Endothelial cell of umbilical vein (primary cell): ENCODE measurements at regions not wholly inside any gene's neighbourhood (a gene's known extent, or its start where the extent isn't known, plus 50 kb on each side); places are given as distances from the start of the nearest gene placed in this dataset.

Experiments
- BruUV-seq: library from RNA; stranded (reverse); fragments of 400-500 nt; replicated peaks from 2 replicates; lab custom pipeline; 2021; lab: Mats Ljungman, UMichigan
- CTCF ChIA-PET: fragments of 300-600, 350-600 bp; sonication (Branson Sonifier 250); formaldehyde crosslinking; loops from one replicate; lab custom pipeline; 2021; ENCODE audit warnings: antibody characterized with exemption, inconsistent platforms; lab: Charles Lee
- POLR2A ChIA-PET: fragments of 300-600, 350-600 bp; sonication (Branson Sonifier 250); formaldehyde crosslinking; loops from one replicate; lab custom pipeline; 2021; ENCODE audit warnings: antibody characterized with exemption, inconsistent platforms; lab: Charles Lee
- DNase-seq: peaks from one replicate; pipeline ENCODE4 v3.0.0-alpha.2; 2011; ENCODE audit warnings: low read depth, low spot score
- FAIRE-seq: peaks from 2 replicates; lab custom pipeline; 2011; peaks lifted over from hg19 to GRCh38; lab: Jason Lieb, UNC
- H2AFZ ChIP-seq: 2 replicates; pipeline ENCODE4 v1.6.0; 2012; ENCODE audit warnings: low read depth, low read length, control low read depth, inconsistent platforms
- H3K27ac ChIP-seq: 2 replicates; pipeline ENCODE4 v1.5.1; 2011; ENCODE audit warnings: low read depth, mild to moderate bottlenecking, control low read depth, low read length, moderate library complexity; ENCODE audit not compliant: insufficient read depth
- H3K27me3 ChIP-seq, 2 experiments: 2 replicates each; pipeline versions ENCODE4 v1.6.0 to v1.6.1; 2011; ENCODE audit warnings: low read length in 2 of 2, mixed read lengths in 1 of 2; ENCODE audit not compliant: control insufficient read depth in 2 of 2, insufficient read depth in 2 of 2
- H3K36me3 ChIP-seq, 2 experiments: 2 replicates in 1 of 2; 3 replicates in 1 of 2; pipeline ENCODE4 v1.5.1; 2011; ENCODE audit warnings: low read length in 2 of 2, mild to moderate bottlenecking in 1 of 2, moderate library complexity in 1 of 2; ENCODE audit not compliant: control insufficient read depth in 2 of 2, insufficient read depth in 2 of 2; ENCODE audit errors: extremely low read depth in 1 of 2
- H3K4me1 ChIP-seq: 3 replicates; pipeline ENCODE4 v1.5.1; 2011; ENCODE audit warnings: mild to moderate bottlenecking, low read length; ENCODE audit not compliant: control insufficient read depth, insufficient read depth; ENCODE audit errors: extremely low read depth
- H3K4me2 ChIP-seq: 2 replicates; pipeline ENCODE4 v1.6.1; 2011; ENCODE audit warnings: low read length, control low read depth, mixed read lengths; ENCODE audit not compliant: insufficient read depth
- H3K4me3 ChIP-seq, 3 experiments: fragments of 200-600 bp in 1 of 3; sonication (generic), shearing (Covaris generic) in 1 of 3; replicated peaks in 1 of 3; 2 replicates each; pipeline ENCODE4 v1.5.1; 2011 to 2016; ENCODE audit warnings: control low read depth in 3 of 3, low read length in 3 of 3, mild to moderate bottlenecking in 2 of 3, inconsistent platforms in 1 of 3, low read depth in 1 of 3, moderate library complexity in 1 of 3; ENCODE audit not compliant: insufficient read depth in 1 of 3
- H3K79me2 ChIP-seq: 2 replicates; pipeline ENCODE4 v1.6.0; 2012; ENCODE audit warnings: low read length, inconsistent platforms; ENCODE audit not compliant: control insufficient read depth, insufficient read depth
- H3K9ac ChIP-seq: replicated peaks from 2 replicates; pipeline ENCODE3; 2011; ENCODE audit warnings: low read length, control low read depth; ENCODE audit not compliant: insufficient read depth; ENCODE audit errors: extremely low read depth
- H3K9me1 ChIP-seq: replicated peaks from 3 replicates; pipeline ENCODE4 v1.6.0; 2011; ENCODE audit warnings: mild to moderate bottlenecking, low read length; ENCODE audit not compliant: control insufficient read depth, insufficient read depth; ENCODE audit errors: extremely low read depth
- H3K9me3 ChIP-seq: replicated peaks from 2 replicates; pipeline ENCODE4 v1.5.1; 2012; ENCODE audit warnings: low read length, inconsistent platforms; ENCODE audit not compliant: control insufficient read depth, insufficient read depth
- H4K20me1 ChIP-seq: replicated peaks from 2 replicates; pipeline ENCODE3; 2011; ENCODE audit warnings: mild to moderate bottlenecking, low read length; ENCODE audit not compliant: control insufficient read depth, insufficient read depth; ENCODE audit errors: extremely low read depth
- CTCF ChIP-seq, 2 donors: IDR thresholded peaks; 1 replicate in 1 of 2; 2 replicates in 1 of 2; pipeline ENCODE4 v1.5.1; 2011; ENCODE audit warnings: low read length in 2 of 2, mild to moderate bottlenecking in 2 of 2, moderate library complexity in 2 of 2, control low read depth in 1 of 2, inconsistent platforms in 1 of 2, low read depth in 1 of 2; ENCODE audit not compliant: insufficient read depth in 1 of 2; ENCODE audit errors: extremely low read depth in 1 of 2
- EZH2 ChIP-seq: IDR thresholded peaks from 2 replicates; pipeline ENCODE4 v1.6.1; 2012; ENCODE audit warnings: borderline replicate concordance, low read depth, mild to moderate bottlenecking, moderate library complexity, low read length, inconsistent platforms; ENCODE audit not compliant: severe bottlenecking
- FOS ChIP-seq: IDR thresholded peaks from 2 replicates; pipeline ENCODE4 v1.6.1; 2011; ENCODE audit warnings: mild to moderate bottlenecking, low read length, moderate library complexity, borderline replicate concordance; ENCODE audit not compliant: insufficient read depth
- GATA2 ChIP-seq: IDR thresholded peaks from 2 replicates; pipeline ENCODE4 v1.7.0; 2011; ENCODE audit warnings: low read depth, mild to moderate bottlenecking, moderate library complexity, mixed read lengths, low read length; ENCODE audit not compliant: insufficient read length, insufficient read depth
- JUN ChIP-seq: IDR thresholded peaks from 2 replicates; pipeline ENCODE4 v1.6.1; 2011; ENCODE audit warnings: borderline replicate concordance, low read depth; ENCODE audit not compliant: insufficient read length, insufficient read depth
- MAX ChIP-seq: IDR thresholded peaks from 2 replicates; pipeline ENCODE4 v1.6.1; 2011; ENCODE audit not compliant: insufficient read depth, insufficient read length
- MYC ChIP-seq: IDR thresholded peaks from one replicate; pipeline ENCODE4 v1.6.1; 2011; ENCODE audit warnings: mild to moderate bottlenecking, low read depth, low read length
- POLR2A ChIP-seq: IDR thresholded peaks from 2 replicates; pipeline ENCODE4 v1.6.1; 2012; ENCODE audit warnings: low read depth, mild to moderate bottlenecking, control low read depth, low read length
- POLR2AphosphoS5 ChIP-seq: IDR thresholded peaks from 2 replicates; pipeline ENCODE4 v1.6.1; 2012; ENCODE audit warnings: low read depth, mild to moderate bottlenecking, control low read depth, low read length, moderate library complexity; ENCODE audit not compliant: insufficient read depth
- dilution Hi-C: fragments of 300-500 bp; cut with MboI; formaldehyde crosslinking; loops from one replicate; pipeline ENCODE4 v1.15.0; 2019; ENCODE audit warnings: low sequenced_read_pairs; ENCODE audit not compliant: extremely low pct_ligation_motif_present
- intact Hi-C: fragments of 100-400 bp; cut with micrococcal nuclease; formaldehyde crosslinking; loops from one replicate; pipeline ENCODE4 v1.10.0; 2022

GRCh38 chr10:2214805-2215204 is 477.5 kb upstream of the ADARB2 start:
- CTCF ChIA-PET: no interaction called here
- dilution Hi-C loops: no loop called here

GRCh38 chr10:2214092-2214491 is 476.8 kb upstream of the ADARB2 start:
- Histone ChIP-seq H3K4me1 (no peaks in the 10 kb centered on the region), H2AFZ (no peak overlapping the region), H3K36me3 (no peaks in the 10 kb centered on the region), H3K27ac (no peak overlapping the region), H3K4me2 (no peak overlapping the region), H4K20me1 (no peaks in the 10 kb centered on the region), H3K27me3 (no peaks in the 10 kb centered on the region), H3K79me2 (no peaks in the 10 kb centered on the region), H3K9me1 (no peaks in the 10 kb centered on the region), H3K4me3 (no peak overlapping the region), H3K9ac (no peak overlapping the region), H3K9me3 (peaks cover 2% of the 10 kb centered on the region)
- ChIA-PET CTCF (no interaction called here), POLR2A (no interaction called here)
- FAIRE-seq: no peak
- intact Hi-C loops: no loop called here
- no peak for TF ChIP-seq GATA2
- TF ChIP-seq JUN: no peak
- no peak for TF ChIP-seq POLR2A
- TF ChIP-seq CTCF (IDR thresholded peaks at IDR 0.05; ENCODE audit: extremely low read depth in 1 of 2, insufficient read depth in 1 of 2, low read depth in 1 of 2, low read length in 2 of 2): no peak
- TF ChIP-seq MYC: no peak
- TF ChIP-seq POLR2AphosphoS5: no peak
- TF ChIP-seq FOS: no peak
- no peak for TF ChIP-seq EZH2
- TF ChIP-seq MAX: no peak
- BruUV-seq: no TSS peak
- DNase-seq: no peak
- dilution Hi-C loops: no loop called here

More at GRCh38 chr10:2214805-2215204, 477.5 kb upstream of the ADARB2 start:
- H3K27me3 ChIP-seq: no peaks in the 10 kb centered on the region
- no peak for TF ChIP-seq MYC
- no peak for TF ChIP-seq GATA2
- POLR2A ChIA-PET: no interaction called here
- H3K4me3 ChIP-seq: no peak overlapping the region
- peaks cover 2% of the 10 kb centered on the region for H3K9me3 ChIP-seq
- no peaks in the 10 kb centered on the region for H4K20me1 ChIP-seq
- no TSS peak for BruUV-seq
- H2AFZ ChIP-seq: no peak overlapping the region
- no peaks in the 10 kb centered on the region for H3K4me1 ChIP-seq
- no peaks in the 10 kb centered on the region for H3K9me1 ChIP-seq
- no peak overlapping the region for H3K9ac ChIP-seq
- H3K4me2 ChIP-seq: no peak overlapping the region
- intact Hi-C loops: no loop called here
- H3K79me2 ChIP-seq: no peaks in the 10 kb centered on the region
- no peak for FAIRE-seq
- H3K36me3 ChIP-seq: no peaks in the 10 kb centered on the region
- DNase-seq: no peak
- H3K27ac ChIP-seq: no peak overlapping the region
